ENCODE measurements at regions not wholly inside any gene's neighbourhood (a gene's known extent, or its start where the extent isn't known, plus 50 kb on each side); places are given as distances from the start of the nearest gene placed in this dataset.

DNA sequence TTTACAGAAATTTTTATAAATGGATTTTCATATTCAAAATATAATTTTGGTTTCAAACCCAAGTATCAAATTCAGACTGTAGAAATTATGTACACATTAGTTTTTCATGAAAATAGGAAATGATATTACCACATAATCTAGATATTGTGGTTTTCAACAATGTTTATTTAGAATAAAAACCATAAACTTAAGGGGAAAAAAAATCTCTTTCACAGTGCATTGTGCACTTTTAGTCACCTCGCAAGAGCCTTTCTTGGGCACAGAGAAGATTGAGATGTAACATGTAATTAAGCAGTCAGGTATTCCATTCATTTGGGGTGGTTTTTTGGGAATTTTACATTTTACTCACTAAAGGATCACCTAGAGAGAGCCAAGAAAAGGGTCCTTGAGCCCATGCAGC lies 104.0 kb downstream of the TANC2 start:
- TF ChIP-seq, protein P1, sequence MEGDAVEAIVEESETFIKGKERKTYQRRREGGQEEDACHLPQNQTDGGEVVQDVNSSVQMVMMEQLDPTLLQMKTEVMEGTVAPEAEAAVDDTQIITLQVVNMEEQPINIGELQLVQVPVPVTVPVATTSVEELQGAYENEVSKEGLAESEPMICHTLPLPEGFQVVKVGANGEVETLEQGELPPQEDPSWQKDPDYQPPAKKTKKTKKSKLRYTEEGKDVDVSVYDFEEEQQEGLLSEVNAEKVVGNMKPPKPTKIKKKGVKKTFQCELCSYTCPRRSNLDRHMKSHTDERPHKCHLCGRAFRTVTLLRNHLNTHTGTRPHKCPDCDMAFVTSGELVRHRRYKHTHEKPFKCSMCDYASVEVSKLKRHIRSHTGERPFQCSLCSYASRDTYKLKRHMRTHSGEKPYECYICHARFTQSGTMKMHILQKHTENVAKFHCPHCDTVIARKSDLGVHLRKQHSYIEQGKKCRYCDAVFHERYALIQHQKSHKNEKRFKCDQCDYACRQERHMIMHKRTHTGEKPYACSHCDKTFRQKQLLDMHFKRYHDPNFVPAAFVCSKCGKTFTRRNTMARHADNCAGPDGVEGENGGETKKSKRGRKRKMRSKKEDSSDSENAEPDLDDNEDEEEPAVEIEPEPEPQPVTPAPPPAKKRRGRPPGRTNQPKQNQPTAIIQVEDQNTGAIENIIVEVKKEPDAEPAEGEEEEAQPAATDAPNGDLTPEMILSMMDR (IDR thresholded peaks at IDR 0.05; ENCODE audit: low read depth, low read length) = no peak
- H3K4me3 ChIP-seq (replicated peaks in 1 of 2; ENCODE audit: low read depth in 2 of 2, low read length in 2 of 2) = no peak overlapping the region
- DNase-seq (ENCODE audit: low read depth in 2 of 2) = peak in 1 of 2 donors; percentile 38

DNA sequence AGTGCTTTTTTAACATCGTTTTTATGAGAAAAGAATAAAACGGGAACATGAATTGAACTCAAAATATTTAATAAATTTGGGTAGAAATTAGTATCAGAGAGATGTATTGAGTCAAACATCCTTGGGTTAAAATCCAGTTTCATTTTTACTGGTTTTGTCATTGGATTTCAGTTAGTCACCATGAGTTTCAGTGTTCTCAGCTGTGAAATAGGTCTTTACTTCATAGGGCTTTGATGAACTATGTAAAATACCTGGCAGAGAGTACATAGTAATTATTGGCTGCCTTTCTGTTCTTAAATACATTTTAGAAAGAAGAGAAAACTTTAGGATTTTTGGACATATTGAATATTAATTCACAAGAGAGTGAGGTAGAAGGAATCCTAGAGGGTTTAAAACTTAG lies 105.8 kb downstream of the TANC2 start:
- TF ChIP-seq, protein P1 (IDR thresholded peaks at IDR 0.05; ENCODE audit: low read depth, low read length) = no peak
- DNase-seq (ENCODE audit: low read depth in 2 of 2) = no peak

DNA sequence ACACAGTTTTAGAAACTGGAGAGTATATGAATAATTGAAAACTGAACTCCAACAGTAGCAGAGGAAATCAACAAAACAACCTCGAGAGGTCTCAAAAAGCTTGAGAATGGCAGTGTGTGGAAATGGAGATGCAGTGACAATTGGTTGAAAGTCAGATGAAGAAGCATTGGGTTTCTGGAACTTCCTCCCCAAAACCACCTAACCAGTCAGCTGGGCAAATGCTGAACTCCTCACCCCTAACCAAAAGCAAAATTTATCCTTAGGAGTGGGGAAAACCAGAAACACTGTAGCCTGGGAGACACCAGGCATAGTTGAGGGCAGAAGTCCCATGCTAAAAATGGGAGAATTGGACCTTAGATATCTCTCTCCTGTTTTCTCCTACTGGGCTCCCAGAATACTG lies 109.9 kb downstream of the TANC2 start:
- H3K4me3 ChIP-seq (replicated peaks in 1 of 2; ENCODE audit: low read depth in 2 of 2, low read length in 2 of 2) = no peak overlapping the region
- DNase-seq (ENCODE audit: low read depth in 2 of 2) = no peak
- TF ChIP-seq, protein P1 (IDR thresholded peaks at IDR 0.05; ENCODE audit: low read depth, low read length) = no peak

More for the DNA sequence above, 105.8 kb downstream of the TANC2 start:
- H3K4me3 ChIP-seq (replicated peaks in 1 of 2; ENCODE audit: low read depth in 2 of 2, low read length in 2 of 2) = no peak overlapping the region

- peak in 1 of 2 donors; percentile 7 for DNase-seq (ENCODE audit: low read depth in 2 of 2)
- H3K4me3 ChIP-seq (replicated peaks in 1 of 2; ENCODE audit: low read depth in 2 of 2, low read length in 2 of 2) = no peak overlapping the region
- TF ChIP-seq, protein P1 (IDR thresholded peaks at IDR 0.05; ENCODE audit: low read depth, low read length) = no peak
These were observed 112.7 kb downstream of the TANC2 start for GRCh38 chr17:63078707-63079106.

GRCh38 chr17:63082273-63082861 lies 116.3 kb downstream of the TANC2 start:
- H3K4me3 ChIP-seq (replicated peaks in 1 of 2; ENCODE audit: low read depth in 2 of 2, low read length in 2 of 2) = no peak overlapping the region
- TF ChIP-seq, protein P1 (IDR thresholded peaks at IDR 0.05; ENCODE audit: low read depth, low read length) = peak; percentile 33
- peak; percentile 69 to 76 for DNase-seq (ENCODE audit: low read depth in 2 of 2)

DNA sequence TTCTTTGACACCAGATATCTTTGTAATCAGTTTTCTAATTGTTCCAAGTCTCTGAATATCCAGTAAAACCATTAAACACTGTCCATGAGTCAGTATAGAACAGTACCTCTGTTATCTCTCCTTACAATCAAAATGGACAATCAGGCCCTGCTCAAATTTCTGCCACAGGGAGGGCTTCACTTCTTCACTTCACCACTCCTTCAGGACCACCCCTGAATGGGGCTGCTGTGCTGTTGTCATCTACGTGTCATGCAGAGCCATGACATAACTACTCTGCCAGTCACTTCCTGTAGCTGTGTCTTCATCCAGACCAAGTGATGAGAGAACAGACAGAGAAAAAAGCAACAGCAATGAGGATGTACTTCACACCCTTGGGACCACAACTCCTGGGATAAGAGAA lies 116.9 kb downstream of the TANC2 start:
- TF ChIP-seq, protein P1 (IDR thresholded peaks at IDR 0.05; ENCODE audit: low read depth, low read length) = no peak
- H3K4me3 ChIP-seq (replicated peaks in 1 of 2; ENCODE audit: low read depth in 2 of 2, low read length in 2 of 2) = no peak overlapping the region
- DNase-seq (ENCODE audit: low read depth in 2 of 2) = peak; percentile 9 to 61
